IPS-18c (cell line): ENCODE measurements at regions not wholly inside any gene's neighbourhood (a gene's known extent, or its start where the extent isn't known, plus 50 kb on each side); places are given as distances from the start of the nearest gene placed in this dataset.

Experiments used
- H3K4me3 ChIP-seq: 2 replicates; pipeline ENCODE4 v1.7.0; 2013; ENCODE audit warnings: low read depth, mild to moderate bottlenecking, low read length, moderate library complexity; ENCODE audit not compliant: insufficient read depth
- H3K9me3 ChIP-seq: one replicate; pipeline ENCODE4 v1.6.1; 2013; ENCODE audit warnings: mild to moderate bottlenecking, low read length, moderate library complexity; ENCODE audit not compliant: control insufficient read depth, insufficient read depth

- H3K9me3 ChIP-seq, result no peaks in the 10 kb centered on the region
- no peak overlapping the region for H3K4me3 ChIP-seq
Observed at GRCh38 chr6:167764215-167764614, 62.5 kb upstream of the AFDN start.

GRCh38 chr6:167764713-167765479 lies 61.8 kb upstream of the AFDN start:
- Histone ChIP-seq H3K4me3 (no peak overlapping the region), H3K9me3 (no peaks in the 10 kb centered on the region)

GRCh38 chr6:167766986-167767714 lies 59.6 kb upstream of the AFDN start:
- no peaks in the 10 kb centered on the region for H3K9me3 ChIP-seq
- H3K4me3 ChIP-seq, result no peak overlapping the region

GRCh38 chr6:167767715-167768107 lies 59.0 kb upstream of the AFDN start:
- no peak overlapping the region for H3K4me3 ChIP-seq
- H3K9me3 ChIP-seq, result no peaks in the 10 kb centered on the region

DNA sequence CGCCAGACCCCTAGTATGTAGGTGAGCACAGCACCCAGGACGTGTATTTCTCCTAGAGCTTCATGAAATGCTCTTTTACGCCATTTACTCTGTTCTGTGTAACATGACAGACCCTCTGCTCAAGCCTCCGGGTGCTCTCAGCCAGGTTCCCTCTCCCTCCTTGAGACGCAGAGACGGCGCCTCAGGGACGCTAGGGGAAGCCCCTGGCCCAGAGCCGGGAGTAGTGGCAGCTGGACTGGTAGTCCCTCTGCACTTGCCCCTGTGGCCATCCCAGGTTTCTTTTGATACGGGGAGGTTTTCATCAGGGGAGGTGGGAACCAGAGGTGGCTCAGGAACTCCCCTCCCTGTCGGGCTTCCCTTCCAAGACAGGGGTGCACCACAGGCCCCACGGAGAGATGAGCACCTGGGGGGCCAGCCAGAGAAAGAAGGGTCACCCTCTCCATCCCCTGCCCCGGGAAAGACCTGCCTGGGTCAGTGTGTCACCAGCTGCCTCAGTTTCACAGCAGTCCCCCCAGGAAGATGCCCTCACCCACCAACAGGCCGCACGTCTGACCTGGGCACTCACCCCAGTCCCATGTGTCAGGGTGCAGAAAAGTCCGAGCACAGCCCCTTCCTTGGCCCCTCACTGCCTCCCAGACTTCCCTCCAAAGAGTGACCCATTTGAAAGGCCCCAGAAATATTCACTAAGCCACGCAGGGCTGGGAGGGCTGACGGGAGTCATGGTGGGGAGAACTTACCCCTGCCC lies 58.1 kb upstream of the AFDN start:
- Histone ChIP-seq H3K9me3 (no peaks in the 10 kb centered on the region), H3K4me3 (no peak overlapping the region)

DNA sequence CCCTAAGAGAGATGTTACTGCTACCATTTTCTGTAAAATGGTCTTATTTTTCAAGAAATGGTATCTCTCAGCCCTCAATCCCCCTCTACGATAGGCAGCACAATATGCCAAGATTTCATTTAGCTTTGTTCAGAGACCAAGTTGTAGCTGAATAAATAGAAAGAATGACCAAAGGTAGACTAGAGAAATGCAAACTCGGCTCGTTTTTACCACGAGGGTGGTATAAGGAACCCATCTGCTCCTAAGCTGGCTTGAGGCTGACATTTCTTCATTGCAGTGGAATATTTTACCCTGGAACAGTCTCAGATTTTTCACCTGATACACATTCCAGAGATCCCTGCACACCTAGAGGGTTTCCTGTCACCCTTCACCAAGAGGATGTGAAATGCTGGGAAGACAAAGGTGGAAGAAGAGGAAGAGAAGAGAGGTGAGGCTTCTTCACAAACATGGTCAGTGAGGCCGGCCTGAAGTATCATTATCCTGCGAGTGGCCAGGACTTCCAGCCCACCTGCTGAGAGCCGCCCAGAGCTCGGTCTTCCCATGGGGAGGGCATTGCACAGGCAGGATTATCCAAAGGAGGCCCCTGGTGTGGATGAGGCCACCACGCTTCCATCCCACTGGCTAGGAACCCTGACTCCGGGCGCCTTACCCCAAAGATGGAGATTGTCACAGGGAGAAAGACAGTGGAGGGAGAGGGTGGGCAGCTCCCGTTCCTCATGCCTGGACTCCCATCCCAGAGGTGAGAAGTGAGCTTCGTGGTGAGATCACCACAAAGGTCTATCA lies 57.1 kb upstream of the AFDN start:
- H3K4me3 ChIP-seq, result no peak overlapping the region
- no peaks in the 10 kb centered on the region for H3K9me3 ChIP-seq

DNA sequence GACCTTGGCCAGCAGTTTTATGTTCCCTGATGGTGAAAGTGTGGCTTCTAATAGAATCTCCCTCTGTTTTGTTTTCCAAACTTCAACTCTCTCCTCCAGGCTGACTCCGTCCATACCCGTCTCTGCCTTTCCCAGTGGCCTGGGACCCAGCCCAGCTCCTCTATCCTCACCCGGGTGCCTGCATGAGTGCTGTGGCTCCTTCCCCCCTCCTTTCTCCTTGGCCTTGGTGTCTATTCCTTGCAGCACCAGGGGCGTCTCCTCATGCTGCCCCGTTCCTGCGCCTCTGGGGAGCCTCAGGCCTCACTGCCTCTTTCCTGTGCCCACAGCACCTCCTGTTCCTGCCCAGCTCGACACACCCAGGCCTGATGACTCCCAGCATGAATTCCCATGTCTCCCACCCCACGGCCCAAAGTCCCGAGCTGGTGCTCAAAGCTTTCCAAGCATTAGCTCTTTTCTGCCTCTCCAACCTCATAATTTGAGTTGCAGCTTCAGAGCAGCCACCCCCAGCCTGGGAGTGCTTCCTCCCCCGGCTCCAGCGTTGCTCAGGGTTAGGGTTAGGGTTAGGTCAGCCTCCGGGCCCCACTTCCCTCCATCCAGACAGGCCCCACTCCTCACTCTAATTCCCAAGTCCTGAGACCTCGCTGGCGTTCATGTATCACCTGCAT lies 56.3 kb upstream of the AFDN start:
- Histone ChIP-seq H3K4me3 (no peak overlapping the region), H3K9me3 (no peaks in the 10 kb centered on the region)

DNA sequence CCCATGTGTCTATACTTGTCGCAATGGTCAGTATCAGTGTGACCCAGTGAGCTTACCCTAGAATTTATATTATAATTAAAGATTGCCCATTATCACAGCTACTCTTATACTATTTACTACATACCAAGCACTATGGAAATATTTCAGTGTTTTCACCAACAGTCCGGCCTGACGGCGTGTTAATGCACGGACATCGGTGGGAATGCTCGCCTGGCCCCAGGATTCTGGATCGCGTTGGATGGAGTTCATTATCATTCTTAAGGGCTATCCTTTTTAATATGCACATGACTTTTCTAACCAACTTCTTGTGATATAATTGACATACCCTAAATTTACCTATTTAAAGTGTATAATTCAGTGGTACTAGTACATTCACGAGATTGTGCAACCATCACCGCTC lies 51.8 kb upstream of the AFDN start:
- no peaks in the 10 kb centered on the region for H3K9me3 ChIP-seq

DNA sequence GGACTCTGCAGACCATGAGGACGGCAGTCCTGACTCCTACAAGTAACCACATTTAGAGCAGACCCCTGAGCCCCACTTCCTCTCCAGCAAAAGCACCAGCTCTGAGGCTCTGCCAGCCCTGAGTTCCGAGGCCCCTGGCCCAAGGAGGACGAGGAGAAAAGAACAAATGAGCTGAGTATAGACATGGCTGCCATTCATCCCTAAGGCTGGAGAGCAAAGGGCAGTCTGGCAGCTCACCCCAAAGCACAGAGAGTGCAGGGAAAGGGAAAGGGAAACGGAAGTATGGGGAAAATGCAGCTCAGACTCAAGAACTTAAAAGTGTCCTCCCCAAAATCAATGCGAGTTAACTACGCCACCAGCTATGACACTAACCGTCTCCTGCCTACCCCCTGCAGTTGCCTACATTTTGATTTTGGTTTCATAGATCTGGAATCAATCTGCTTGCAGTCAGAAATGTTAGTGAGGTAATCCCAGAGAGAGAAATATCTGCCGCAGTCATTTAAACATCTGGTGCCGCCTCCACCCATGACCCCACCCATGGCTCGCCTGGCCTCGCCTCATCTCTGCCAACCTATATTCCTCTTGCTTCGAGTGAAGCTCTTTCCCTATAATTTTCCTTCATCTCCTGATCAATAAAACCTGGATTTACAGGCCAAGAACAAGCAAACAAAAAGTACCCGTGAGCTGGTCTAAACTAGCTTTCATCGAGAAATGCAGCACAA lies 49.6 kb upstream of the AFDN start:
- Histone ChIP-seq H3K9me3 (no peaks in the 10 kb centered on the region), H3K4me3 (no peak overlapping the region)

More for the DNA sequence above, 51.8 kb upstream of the AFDN start:
- H3K4me3 ChIP-seq, result no peak overlapping the region
